GM12891 (cell line): ENCODE measurements at regions not wholly inside any gene's neighbourhood (a gene's known extent, or its start where the extent isn't known, plus 50 kb on each side); places are given as distances from the start of the nearest gene placed in this dataset.

Source experiments
- PAX5 ChIP-seq: IDR thresholded peaks from 2 replicates; pipeline ENCODE4 v1.6.1; 2011; ENCODE audit warnings: low read length, moderate library complexity, mild to moderate bottlenecking; ENCODE audit not compliant: insufficient read depth, severe bottlenecking
- POLR2A ChIP-seq: IDR thresholded peaks from 2 replicates; pipeline ENCODE4 v1.6.1; 2011; ENCODE audit warnings: low read depth, low read length, control low read depth
- POLR2AphosphoS5 ChIP-seq: IDR thresholded peaks from 2 replicates; pipeline ENCODE4 v1.6.1; 2011; ENCODE audit warnings: low read depth, low read length, control low read depth
- POU2F2 ChIP-seq: IDR thresholded peaks from 2 replicates; pipeline ENCODE4 v1.6.1; 2011; ENCODE audit warnings: low read depth, mild to moderate bottlenecking, control low read depth, low read length, moderate library complexity
- SPI1 ChIP-seq: IDR thresholded peaks from 2 replicates; pipeline ENCODE4 v1.6.1; 2011; ENCODE audit warnings: low read depth, low read length, control low read depth
- TAF1 ChIP-seq: IDR thresholded peaks from 2 replicates; pipeline ENCODE4 v1.6.1; 2011; ENCODE audit warnings: low read depth, low read length, control low read depth

GRCh38 chr3:170730071-170730812 lies 139.8 kb downstream of the RPL22L1 start:
- TF ChIP-seq POLR2A (no peak), POLR2AphosphoS5 (no peak), TAF1 (no peak), PAX5 (no peak), SPI1 (no peak), POU2F2 (no peak)
